ENCODE measurements at regions not wholly inside any gene's neighbourhood (a gene's known extent, or its start where the extent isn't known, plus 50 kb on each side); places are given as distances from the start of the nearest gene placed in this dataset.

DNA sequence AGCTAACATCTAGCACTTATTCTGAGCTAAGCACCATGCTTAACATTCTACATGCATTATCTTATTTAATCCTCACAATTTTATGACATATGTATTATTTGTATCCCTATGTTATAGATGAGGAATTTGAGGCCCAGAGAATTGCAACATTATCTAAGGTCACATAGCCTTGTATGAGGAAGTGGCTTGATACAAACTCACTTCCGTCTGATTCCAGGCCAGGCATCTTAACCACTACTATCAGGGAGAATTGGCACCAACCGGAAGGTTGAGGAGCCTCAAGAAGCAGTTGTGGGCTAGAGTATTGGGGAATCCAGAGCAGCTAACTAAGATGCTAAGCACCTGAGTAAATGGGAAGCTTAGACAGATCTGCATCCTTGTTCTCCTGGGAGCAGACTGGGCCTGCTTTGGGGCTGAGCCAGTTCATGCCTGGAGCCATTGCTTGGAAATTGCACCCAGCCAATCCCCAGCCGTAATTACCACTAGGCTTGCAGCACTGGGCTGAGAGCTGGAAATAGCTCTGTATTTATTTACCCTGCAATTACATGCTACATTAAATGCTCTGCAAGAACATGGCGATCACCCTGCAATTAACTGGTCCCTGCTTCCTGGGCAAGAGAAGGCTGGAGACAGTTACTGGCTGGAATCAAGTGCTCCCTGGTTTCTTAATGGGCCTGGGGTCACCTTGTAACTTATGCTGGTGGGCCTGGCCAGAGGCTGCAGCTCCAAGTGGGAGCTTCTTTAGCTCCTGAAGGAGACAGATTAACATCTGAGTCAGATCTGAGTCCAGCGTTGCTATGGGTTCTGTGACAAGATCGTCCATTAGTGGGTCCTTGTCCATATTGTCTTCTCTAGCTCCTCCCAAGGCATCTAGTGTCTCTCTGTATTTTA is 273.1 kb upstream of the CCL2 start:
- POLR2A ChIA-PET, result no interaction called here
- ATAC-seq (ENCODE audit: low read depth), result no peak

DNA sequence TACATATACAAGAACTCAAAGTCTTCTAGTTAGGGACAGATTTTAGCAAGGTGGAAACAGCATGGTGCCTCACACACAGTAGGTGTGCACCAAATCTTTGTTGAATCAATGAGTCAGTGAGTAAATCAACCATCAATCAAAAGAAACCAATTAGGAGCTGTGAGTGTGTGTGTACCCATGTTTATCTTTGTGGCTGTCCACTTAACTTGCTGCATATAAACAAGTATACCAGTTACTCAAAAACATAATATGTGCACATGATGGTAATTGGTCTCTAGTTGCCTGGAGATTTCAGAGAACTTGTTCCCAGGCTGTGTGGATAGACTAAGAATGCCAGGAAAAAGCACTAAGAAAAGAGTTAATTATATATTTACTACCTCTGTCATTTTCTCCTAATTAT is 272.2 kb upstream of the CCL2 start:
- POLR2A ChIA-PET, result no interaction called here
- H3K79me2 ChIP-seq (ENCODE audit: control insufficient read depth, insufficient read depth, low read length), result no peaks in the 10 kb centered on the region
- DNase-seq (no peak), ATAC-seq (ENCODE audit: low read depth) (no peak)
- CTCF ChIA-PET, result no interaction called here
- H4K20me1 ChIP-seq (ENCODE audit: control insufficient read depth, insufficient read depth, low read length, poor library complexity, severe bottlenecking), result no peaks in the 10 kb centered on the region
- H3K4me1 Mint-ChIP-seq, result no peaks in the 10 kb centered on the region
- H3K27me3 Mint-ChIP-seq, result peaks cover 8% of the 10 kb centered on the region
- TF ChIP-seq EZH2 (IDR thresholded peaks at IDR 0.05; ENCODE audit: borderline replicate concordance, insufficient read depth, low read depth, low read length, poor library complexity, severe bottlenecking), result no peak
- TF ChIP-seq, protein P1, sequence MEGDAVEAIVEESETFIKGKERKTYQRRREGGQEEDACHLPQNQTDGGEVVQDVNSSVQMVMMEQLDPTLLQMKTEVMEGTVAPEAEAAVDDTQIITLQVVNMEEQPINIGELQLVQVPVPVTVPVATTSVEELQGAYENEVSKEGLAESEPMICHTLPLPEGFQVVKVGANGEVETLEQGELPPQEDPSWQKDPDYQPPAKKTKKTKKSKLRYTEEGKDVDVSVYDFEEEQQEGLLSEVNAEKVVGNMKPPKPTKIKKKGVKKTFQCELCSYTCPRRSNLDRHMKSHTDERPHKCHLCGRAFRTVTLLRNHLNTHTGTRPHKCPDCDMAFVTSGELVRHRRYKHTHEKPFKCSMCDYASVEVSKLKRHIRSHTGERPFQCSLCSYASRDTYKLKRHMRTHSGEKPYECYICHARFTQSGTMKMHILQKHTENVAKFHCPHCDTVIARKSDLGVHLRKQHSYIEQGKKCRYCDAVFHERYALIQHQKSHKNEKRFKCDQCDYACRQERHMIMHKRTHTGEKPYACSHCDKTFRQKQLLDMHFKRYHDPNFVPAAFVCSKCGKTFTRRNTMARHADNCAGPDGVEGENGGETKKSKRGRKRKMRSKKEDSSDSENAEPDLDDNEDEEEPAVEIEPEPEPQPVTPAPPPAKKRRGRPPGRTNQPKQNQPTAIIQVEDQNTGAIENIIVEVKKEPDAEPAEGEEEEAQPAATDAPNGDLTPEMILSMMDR (IDR thresholded peaks at IDR 0.05), result no peak
- no peaks in the 10 kb centered on the region for H3K27me3 ChIP-seq (replicated peaks in 1 of 4; ENCODE audit: control extremely low read depth in 1 of 4, control insufficient read depth in 3 of 4, insufficient read depth in 4 of 4, low read length in 3 of 4)
- H3K9me3 Mint-ChIP-seq (ENCODE audit: insufficient read depth), result no peaks in the 10 kb centered on the region
- intact Hi-C loops (cut with micrococcal nuclease), result no loop called here
- no peak overlapping the region for H3K27ac ChIP-seq (ENCODE audit: low read length in 2 of 2)
- H3K4me3 ChIP-seq (ENCODE audit: control extremely low read depth in 1 of 5, extremely low read depth in 1 of 5, insufficient read depth in 1 of 5, low read depth in 2 of 5, low read length in 4 of 5), result no peak overlapping the region
- H3K4me3 Mint-ChIP-seq, result no peak overlapping the region
- no peak overlapping the region for H3K9ac ChIP-seq (ENCODE audit: low read length)
- no peak overlapping the region for H3K27ac Mint-ChIP-seq
- no peaks in the 10 kb centered on the region for H3K4me1 ChIP-seq (ENCODE audit: control insufficient read depth in 2 of 2, insufficient read depth in 2 of 2, low read length in 2 of 2)
- H3K9me3 ChIP-seq (ENCODE audit: control extremely low read depth in 1 of 3, control insufficient read depth in 2 of 3, insufficient read depth in 1 of 3, low read length in 2 of 3), result no peaks in the 10 kb centered on the region
- no peak overlapping the region for H3K4me2 ChIP-seq (replicated peaks; ENCODE audit: low read depth, low read length, poor library complexity, severe bottlenecking)
- no peaks in the 10 kb centered on the region for H3K36me3 ChIP-seq (replicated peaks in 1 of 2; ENCODE audit: control extremely low read depth in 1 of 2, control insufficient read depth in 1 of 2, extremely low read depth in 1 of 2, insufficient read depth in 2 of 2, low read length in 1 of 2)
- no peak overlapping the region for H2AFZ ChIP-seq (ENCODE audit: insufficient read depth, low read depth, low read length, poor library complexity, severe bottlenecking)

More for the DNA sequence above, 273.1 kb upstream of the CCL2 start:
- CTCF ChIA-PET, result no interaction called here
- H2AFZ ChIP-seq (ENCODE audit: insufficient read depth, low read depth, low read length, poor library complexity, severe bottlenecking), result no peak overlapping the region
- H3K4me2 ChIP-seq (replicated peaks; ENCODE audit: low read depth, low read length, poor library complexity, severe bottlenecking), result no peak overlapping the region
- intact Hi-C loops (cut with micrococcal nuclease), result no loop called here
- Mint-ChIP-seq H3K9me3 (ENCODE audit: insufficient read depth) (no peaks in the 10 kb centered on the region), H3K27ac (no peak overlapping the region), H3K4me3 (no peak overlapping the region), H3K27me3 (peaks cover 8% of the 10 kb centered on the region), H3K4me1 (no peaks in the 10 kb centered on the region)
- TF ChIP-seq, protein P1 (IDR thresholded peaks at IDR 0.05), result no peak
- no peak for TF ChIP-seq EZH2 (IDR thresholded peaks at IDR 0.05; ENCODE audit: borderline replicate concordance, insufficient read depth, low read depth, low read length, poor library complexity, severe bottlenecking)
- no peaks in the 10 kb centered on the region for H4K20me1 ChIP-seq (ENCODE audit: control insufficient read depth, insufficient read depth, low read length, poor library complexity, severe bottlenecking)
- no peaks in the 10 kb centered on the region for H3K9me3 ChIP-seq (ENCODE audit: control extremely low read depth in 1 of 3, control insufficient read depth in 2 of 3, insufficient read depth in 1 of 3, low read length in 2 of 3)
- H3K4me3 ChIP-seq (ENCODE audit: control extremely low read depth in 1 of 5, extremely low read depth in 1 of 5, insufficient read depth in 1 of 5, low read depth in 2 of 5, low read length in 4 of 5), result no peak overlapping the region
- no peaks in the 10 kb centered on the region for H3K36me3 ChIP-seq (replicated peaks in 1 of 2; ENCODE audit: control extremely low read depth in 1 of 2, control insufficient read depth in 1 of 2, extremely low read depth in 1 of 2, insufficient read depth in 2 of 2, low read length in 1 of 2)
- WGBS (ENCODE audit: insufficient coverage), result 97% methylated on average over 3 of the region's 6 CpGs
- H3K27ac ChIP-seq (ENCODE audit: low read length in 2 of 2), result no peak overlapping the region
- DNase-seq, result no peak
- H3K79me2 ChIP-seq (ENCODE audit: control insufficient read depth, insufficient read depth, low read length), result no peaks in the 10 kb centered on the region
- no peaks in the 10 kb centered on the region for H3K4me1 ChIP-seq (ENCODE audit: control insufficient read depth in 2 of 2, insufficient read depth in 2 of 2, low read length in 2 of 2)
- H3K9ac ChIP-seq (ENCODE audit: low read length), result no peak overlapping the region
- H3K27me3 ChIP-seq (replicated peaks in 1 of 4; ENCODE audit: control extremely low read depth in 1 of 4, control insufficient read depth in 3 of 4, insufficient read depth in 4 of 4, low read length in 3 of 4), result no peaks in the 10 kb centered on the region
